ENCODE measurements at regions not wholly inside any gene's neighbourhood (a gene's known extent, or its start where the extent isn't known, plus 50 kb on each side); places are given as distances from the start of the nearest gene placed in this dataset.

DNA sequence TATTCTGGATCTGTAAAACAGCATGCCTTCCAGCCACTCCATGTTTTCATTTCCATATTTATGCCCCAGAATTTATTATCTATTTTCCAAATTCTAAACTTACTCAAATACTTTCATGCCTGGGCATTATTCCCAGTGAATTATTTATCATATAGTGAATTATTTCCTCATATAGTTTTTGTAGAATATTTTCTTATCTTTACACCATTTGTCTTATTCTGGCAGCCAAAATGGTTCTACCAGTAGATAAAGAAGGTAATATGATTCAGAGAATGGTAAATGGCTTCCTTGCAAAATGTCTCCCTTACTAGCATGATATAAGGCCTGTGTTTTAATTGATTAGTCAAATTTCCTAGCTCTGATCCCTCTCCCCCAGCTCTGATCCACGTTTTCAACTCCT is 305.8 kb downstream of the SPRY2 start:
- TF ChIP-seq, protein P1, sequence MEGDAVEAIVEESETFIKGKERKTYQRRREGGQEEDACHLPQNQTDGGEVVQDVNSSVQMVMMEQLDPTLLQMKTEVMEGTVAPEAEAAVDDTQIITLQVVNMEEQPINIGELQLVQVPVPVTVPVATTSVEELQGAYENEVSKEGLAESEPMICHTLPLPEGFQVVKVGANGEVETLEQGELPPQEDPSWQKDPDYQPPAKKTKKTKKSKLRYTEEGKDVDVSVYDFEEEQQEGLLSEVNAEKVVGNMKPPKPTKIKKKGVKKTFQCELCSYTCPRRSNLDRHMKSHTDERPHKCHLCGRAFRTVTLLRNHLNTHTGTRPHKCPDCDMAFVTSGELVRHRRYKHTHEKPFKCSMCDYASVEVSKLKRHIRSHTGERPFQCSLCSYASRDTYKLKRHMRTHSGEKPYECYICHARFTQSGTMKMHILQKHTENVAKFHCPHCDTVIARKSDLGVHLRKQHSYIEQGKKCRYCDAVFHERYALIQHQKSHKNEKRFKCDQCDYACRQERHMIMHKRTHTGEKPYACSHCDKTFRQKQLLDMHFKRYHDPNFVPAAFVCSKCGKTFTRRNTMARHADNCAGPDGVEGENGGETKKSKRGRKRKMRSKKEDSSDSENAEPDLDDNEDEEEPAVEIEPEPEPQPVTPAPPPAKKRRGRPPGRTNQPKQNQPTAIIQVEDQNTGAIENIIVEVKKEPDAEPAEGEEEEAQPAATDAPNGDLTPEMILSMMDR (IDR thresholded peaks at IDR 0.05; ENCODE audit: low read depth, low read length, missing input control) = no peak
- TF ChIP-seq GABPA (IDR thresholded peaks at IDR 0.05 in 1 of 2, conservative IDR thresholded peaks at IDR 0.05 in 1 of 2) = no peak
- no peak for TF ChIP-seq YY1 (IDR thresholded peaks at IDR 0.05)
- no peak for TF ChIP-seq TAF1 (conservative IDR thresholded peaks at IDR 0.05)
- TF ChIP-seq RAD21 (IDR thresholded peaks at IDR 0.05) = no peak
- no peak for TF ChIP-seq HNF4A (conservative IDR thresholded peaks at IDR 0.05)
- TF ChIP-seq FOXA1 (IDR thresholded peaks at IDR 0.05) = no peak
- no peak for TF ChIP-seq EGR1 (IDR thresholded peaks at IDR 0.05; ENCODE audit: low read depth in 2 of 2)
- TF ChIP-seq RXRA (IDR thresholded peaks at IDR 0.05) = no peak
- TF ChIP-seq, protein P2, sequence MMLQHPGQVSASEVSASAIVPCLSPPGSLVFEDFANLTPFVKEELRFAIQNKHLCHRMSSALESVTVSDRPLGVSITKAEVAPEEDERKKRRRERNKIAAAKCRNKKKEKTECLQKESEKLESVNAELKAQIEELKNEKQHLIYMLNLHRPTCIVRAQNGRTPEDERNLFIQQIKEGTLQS (IDR thresholded peaks at IDR 0.05) = no peak
- TF ChIP-seq, protein P3, sequence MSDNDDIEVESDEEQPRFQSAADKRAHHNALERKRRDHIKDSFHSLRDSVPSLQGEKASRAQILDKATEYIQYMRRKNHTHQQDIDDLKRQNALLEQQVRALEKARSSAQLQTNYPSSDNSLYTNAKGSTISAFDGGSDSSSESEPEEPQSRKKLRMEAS (IDR thresholded peaks at IDR 0.05) = no peak
- TF ChIP-seq JUND (IDR thresholded peaks at IDR 0.05) = no peak
- TF ChIP-seq, protein P4, sequence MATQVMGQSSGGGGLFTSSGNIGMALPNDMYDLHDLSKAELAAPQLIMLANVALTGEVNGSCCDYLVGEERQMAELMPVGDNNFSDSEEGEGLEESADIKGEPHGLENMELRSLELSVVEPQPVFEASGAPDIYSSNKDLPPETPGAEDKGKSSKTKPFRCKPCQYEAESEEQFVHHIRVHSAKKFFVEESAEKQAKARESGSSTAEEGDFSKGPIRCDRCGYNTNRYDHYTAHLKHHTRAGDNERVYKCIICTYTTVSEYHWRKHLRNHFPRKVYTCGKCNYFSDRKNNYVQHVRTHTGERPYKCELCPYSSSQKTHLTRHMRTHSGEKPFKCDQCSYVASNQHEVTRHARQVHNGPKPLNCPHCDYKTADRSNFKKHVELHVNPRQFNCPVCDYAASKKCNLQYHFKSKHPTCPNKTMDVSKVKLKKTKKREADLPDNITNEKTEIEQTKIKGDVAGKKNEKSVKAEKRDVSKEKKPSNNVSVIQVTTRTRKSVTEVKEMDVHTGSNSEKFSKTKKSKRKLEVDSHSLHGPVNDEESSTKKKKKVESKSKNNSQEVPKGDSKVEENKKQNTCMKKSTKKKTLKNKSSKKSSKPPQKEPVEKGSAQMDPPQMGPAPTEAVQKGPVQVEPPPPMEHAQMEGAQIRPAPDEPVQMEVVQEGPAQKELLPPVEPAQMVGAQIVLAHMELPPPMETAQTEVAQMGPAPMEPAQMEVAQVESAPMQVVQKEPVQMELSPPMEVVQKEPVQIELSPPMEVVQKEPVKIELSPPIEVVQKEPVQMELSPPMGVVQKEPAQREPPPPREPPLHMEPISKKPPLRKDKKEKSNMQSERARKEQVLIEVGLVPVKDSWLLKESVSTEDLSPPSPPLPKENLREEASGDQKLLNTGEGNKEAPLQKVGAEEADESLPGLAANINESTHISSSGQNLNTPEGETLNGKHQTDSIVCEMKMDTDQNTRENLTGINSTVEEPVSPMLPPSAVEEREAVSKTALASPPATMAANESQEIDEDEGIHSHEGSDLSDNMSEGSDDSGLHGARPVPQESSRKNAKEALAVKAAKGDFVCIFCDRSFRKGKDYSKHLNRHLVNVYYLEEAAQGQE (IDR thresholded peaks at IDR 0.05) = no peak

Measured in liver (tissue), 3 donors.